ENCODE measurements at regions not wholly inside any gene's neighbourhood (a gene's known extent, or its start where the extent isn't known, plus 50 kb on each side); places are given as distances from the start of the nearest gene placed in this dataset.
"Not testable (repeated sequence)": the region's sequence is repeated elsewhere in the genome, so short reads cannot be mapped to it uniquely, and the experiment has no call there.

GRCh38 chr9:129311643-129312042 is 133.6 kb upstream of the IER5L start:
- no peak for DNase-seq (ENCODE audit: low read depth)

DNA sequence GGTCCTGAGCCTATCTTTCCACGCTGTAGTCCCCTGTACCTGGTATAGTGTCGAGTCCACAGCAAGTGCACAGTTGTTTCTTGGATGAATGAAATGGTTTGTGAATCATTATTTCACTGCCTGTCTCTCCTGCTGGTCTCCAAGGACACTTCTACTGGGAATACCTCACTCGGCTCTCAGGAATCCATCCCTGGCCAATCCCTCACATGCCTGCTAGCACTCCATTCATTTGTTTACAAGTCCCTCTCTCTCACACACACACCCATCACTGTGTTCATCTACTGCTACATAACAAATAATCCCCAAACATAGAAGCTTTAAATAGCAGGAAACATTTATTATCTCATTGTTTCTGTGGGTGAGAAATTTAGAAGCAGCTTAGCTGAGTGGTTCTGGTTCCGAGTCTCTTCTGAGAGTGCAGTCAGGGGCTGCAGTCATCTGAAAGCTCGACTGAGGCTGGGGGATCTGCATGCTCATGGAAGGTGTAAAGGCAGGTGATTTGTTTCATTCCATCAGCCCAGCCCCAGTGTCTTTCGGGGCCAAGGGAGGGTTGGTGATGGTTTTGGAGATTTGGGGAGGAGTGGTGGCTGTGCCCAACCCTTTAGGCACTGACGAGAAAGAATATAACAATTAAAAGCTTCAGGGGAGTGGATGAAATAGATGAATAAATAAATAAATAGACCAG is 132.7 kb upstream of the IER5L start:
- no peak for DNase-seq (ENCODE audit: low read depth)

GRCh38 chr9:129309906-129310305 is 131.8 kb upstream of the IER5L start:
- DNase-seq (ENCODE audit: low read depth), result no peak

DNA sequence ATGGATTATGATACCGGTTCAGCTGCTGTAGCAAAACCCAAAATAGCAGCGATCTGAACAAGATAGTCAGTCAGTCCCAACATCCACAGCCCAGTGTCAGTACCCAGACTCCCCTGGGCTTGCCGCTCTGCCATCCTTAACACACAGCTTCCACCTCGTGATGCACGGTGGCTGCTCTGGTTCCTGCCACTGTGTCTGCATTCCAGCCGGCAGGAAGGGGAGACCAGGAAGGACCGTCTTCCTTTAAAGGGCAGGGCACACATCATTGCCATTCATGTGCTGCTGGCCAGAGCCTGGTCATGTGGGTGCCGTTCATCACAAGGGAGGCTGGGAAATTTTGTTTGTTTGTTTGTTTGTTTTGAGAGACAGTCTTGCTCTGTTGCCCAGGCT is 131.0 kb upstream of the IER5L start:
- DNase-seq (ENCODE audit: low read depth), result no peak

GRCh38 chr9:129307227-129307970 is 129.3 kb upstream of the IER5L start:
- no peak for DNase-seq (ENCODE audit: low read depth)

DNA sequence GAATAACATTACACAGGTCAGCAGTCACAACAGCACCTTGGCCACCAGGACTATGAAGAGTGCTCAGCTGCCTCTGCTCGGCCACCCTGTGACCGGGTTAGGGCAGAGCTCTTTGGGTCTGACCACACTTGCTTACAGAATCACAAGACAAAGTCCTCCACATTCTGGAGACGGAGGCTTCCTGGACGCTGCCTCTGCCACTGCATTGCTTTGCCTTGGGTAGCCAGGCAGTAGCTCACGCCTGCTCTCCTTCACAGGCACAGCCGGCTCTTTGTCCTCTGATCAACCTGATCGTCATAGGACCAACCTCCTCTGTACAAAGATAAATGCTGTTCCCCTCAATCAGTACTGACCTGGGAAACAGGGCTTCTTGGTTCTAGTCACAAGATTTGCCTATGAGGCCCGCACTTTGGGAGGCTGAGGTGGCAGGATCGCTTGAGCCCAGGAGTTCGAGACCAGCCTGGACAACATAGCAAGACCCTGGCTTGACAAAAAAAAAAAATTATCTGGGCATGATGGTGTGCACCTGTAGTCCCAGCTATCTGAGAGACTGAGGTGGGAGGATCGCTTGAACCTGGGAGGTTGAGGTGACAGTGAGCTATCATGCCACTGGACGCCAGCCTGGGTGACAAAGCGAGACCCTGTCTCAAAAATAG is 128.4 kb upstream of the IER5L start:
- no peak for DNase-seq (ENCODE audit: low read depth)

- DNase-seq (ENCODE audit: low read depth), result no peak
These were observed 127.2 kb upstream of the IER5L start for GRCh38 chr9:129305246-129305645.

GRCh38 chr9:129301941-129302340 is 123.9 kb upstream of the IER5L start:
- no peak for DNase-seq (ENCODE audit: low read depth)

GRCh38 chr9:129296195-129296594 is 118.1 kb upstream of the IER5L start:
- DNase-seq (ENCODE audit: low read depth), result not testable (repeated sequence)

GRCh38 chr9:129291041-129291501 is 113.0 kb upstream of the IER5L start:
- DNase-seq (ENCODE audit: low read depth), result no peak

- no peak for DNase-seq (ENCODE audit: low read depth)
These were observed 112.5 kb upstream of the IER5L start for GRCh38 chr9:129290606-129291005.

DNA sequence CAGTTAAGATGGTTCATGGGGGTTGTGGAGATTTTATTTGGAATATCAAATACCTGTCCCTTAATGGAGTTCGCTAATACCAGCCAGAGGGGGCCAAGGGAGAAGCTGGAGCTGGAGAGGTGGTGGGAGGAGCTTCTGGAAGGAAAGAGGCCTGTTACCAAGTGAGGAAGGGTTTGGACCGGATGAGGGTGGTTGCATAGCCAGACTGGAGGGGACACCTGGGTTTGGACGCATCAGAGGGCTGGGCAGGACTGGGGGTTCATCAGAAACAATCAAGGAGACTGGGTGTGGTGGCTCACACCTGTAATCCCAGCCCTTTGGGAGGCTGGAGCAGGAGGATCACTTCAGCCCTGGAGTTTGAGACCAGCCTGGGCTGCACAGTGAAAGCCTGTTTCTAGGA is 111.8 kb upstream of the IER5L start:
- DNase-seq (ENCODE audit: low read depth), result no peak

DNA sequence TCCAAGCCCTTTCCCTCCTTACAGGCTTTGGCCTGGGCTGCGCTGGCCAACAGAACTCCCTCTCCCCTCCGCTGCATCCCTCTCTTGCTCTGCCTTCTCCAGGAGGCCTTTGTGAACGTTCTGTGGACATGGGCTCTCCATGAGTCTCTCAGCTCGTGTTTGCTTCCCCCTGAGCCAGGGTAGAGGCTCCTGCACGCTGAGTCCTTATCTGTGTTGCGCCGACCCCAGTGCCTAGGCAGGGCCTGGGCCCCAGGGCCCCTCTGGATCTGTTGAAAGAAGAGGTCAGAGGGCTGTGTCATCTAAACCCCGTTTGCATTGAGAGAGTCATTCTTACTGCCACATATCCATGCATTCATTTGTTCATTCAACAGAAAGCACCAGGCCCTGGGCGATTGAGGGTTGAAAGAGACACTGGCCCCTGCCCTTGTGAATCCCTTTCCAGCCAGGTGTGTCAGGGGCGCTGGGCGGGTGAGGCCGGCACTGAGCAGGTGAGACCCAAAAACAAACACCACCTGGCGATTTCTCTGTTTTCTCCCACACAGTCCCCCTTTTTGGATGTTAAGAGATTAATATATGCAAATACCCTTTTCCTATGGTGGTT is 111.2 kb upstream of the IER5L start:
- DNase-seq (ENCODE audit: low read depth), result no peak

DNA sequence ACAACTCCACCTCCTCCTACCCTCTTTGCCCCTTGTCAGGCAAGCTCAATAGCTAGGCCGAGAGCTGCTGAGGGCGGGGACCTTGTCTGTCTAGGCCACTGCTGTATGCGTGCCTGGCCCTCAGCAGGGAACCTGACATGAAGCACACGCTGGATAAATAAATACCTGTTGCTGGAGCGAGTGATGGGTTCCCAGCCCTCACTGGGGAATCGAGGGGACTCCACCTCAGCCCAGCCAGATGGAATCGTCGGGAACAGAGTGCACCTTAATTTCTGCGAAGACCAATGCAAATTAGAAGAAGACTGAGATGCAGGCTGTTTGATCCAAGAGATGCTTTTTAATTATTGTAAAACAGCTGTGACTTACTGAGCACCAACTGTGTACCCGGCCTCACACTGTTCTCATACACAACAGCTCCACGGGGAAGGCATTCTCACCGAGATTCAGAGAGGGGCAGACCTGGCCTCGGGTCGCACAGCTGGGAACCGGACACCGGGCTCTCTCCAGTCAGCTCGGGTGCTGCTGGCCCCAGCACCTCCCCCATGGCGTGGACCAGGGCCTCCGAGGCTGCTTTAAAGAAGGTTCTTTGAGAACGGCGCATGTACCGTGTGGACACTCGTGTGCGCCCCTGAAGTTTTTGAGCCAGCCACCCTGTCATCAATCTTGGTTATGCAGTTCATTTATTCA is 109.7 kb upstream of the IER5L start:
- DNase-seq (ENCODE audit: low read depth), result no peak

DNA sequence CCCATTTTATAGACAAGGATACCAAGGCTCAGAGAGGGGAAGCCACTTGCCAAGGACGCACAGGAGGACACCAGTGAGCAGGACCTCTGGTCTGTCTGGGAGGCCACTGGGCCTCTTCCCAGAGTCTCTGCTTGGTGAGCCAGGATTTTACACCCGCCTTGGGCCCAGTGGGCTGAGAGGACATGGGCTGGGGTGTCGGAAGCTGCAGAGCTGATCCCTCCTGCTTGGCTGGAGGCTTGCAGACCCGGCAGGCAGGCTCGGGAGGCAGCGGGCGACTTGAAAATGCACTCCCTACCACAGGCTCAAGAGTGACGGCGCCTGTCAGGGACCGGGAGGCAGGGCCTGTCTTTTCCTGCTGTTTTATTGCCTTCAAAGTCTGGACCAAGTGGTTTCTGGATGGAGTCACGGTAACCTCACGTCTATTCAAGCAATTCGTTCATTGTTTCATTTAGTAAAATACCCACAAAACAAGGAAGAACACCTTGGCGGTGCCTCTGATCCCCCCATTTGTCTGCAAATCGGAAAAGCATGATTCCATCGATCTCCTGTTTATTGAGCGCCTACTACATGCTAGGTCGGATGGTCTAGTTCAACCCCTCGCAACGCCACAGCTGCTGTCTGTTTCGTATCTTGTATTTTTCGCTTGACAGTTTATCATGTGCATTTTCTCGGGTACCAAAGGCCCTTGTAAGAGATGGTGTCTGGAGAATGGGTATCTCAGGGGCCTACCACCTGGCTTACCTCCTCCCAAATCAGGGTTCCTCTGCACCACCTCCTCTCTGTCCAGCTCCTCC is 108.1 kb upstream of the IER5L start:
- no peak for DNase-seq (ENCODE audit: low read depth)

DNA sequence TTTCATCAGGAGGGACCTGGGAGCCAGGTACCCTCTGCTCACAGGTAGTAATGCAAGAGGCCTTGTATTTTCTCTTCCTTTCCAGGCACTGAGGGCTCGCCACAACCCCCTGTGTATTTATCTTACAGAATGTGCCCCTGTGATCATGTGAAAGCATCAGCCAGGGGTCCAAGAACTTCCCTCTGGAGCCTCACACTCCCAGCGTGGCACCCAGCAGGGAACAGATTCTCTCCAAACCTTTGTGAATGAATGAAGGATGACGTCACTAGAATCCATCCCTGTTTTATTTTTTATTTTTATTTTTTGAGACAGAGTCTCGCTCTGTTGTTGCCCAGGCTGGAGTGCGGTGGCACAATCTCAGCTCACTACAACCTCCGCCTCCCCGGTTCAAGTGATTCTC is 107.3 kb upstream of the IER5L start:
- DNase-seq (ENCODE audit: low read depth), result no peak

GRCh38 chr9:129284607-129285291 is 106.7 kb upstream of the IER5L start:
- no peak for DNase-seq (ENCODE audit: low read depth)

DNA sequence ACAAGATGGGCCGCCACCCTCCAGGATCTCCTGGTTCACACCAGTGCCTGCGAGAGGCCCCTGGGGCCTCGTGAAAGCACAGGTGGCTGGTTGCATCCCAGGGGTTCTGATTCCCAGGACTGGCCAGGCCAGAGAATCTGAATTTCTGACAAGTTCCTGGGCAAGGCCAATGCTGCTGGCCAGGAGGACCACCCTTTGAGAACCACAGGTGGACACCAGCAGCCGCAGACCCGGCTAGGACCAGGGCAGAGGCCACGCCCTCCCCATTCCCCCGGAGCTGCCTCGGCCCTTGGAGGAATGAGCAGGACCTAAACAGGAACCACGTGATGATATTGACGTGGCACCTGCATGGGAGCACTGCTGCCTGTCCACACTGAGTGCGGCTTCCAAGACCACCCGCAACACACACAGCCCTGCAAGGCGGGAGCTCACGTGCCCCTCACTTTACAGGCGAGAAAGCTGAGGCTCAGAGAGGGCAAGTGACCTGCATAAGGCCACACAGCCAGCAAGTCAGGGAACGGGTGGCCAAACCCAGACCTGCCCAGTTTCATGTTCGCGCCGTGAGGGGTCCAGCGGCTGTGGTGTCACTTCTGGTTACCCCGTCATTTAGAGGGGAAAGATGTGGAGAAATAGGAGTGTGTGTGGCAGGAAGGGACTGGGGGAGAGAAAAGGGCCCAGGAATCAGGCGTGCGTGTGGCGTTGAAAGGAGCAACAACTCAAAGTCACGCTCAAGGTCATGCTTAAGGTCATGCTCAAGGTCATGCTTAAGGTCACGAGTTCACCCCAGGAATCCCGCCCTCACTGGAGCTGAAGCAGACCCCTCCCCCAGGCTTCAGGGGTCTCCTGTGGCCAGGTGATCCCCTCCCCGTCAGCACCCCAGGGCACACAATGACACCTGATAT is 105.9 kb upstream of the IER5L start:
- no peak for DNase-seq (ENCODE audit: low read depth)

- no peak for DNase-seq (ENCODE audit: low read depth)
These were observed 105.2 kb upstream of the IER5L start for GRCh38 chr9:129283291-129283691.

- no peak for DNase-seq (ENCODE audit: low read depth)
These were observed 104.7 kb upstream of the IER5L start for GRCh38 chr9:129282731-129283211.

Data from activated T-helper 9 cell treated with anti-CD3 and anti-CD28 coated beads, Interleukin-2, amount 50 U/mL, for 16 hours (primary cell).